ENCODE measurements at regions not wholly inside any gene's neighbourhood (a gene's known extent, or its start where the extent isn't known, plus 50 kb on each side); places are given as distances from the start of the nearest gene placed in this dataset.

DNA sequence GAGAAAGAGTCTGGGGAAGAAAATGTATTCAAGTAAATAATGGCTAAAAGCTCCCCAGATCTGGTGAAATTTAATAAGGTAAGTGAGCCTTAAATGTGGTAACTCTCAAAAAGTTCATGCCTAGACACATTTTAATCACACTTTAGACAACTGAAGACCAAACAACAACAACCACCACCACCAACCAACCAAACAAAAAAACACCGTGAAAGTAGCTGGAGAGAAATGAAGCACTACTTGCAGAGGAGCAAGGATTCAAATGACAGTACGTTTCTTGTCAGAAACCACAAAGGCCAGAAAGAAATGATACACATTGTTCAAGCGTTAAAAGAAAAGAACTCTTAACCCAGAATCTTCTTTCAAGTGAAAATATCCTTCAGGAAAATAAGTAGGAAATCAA is 208.3 kb downstream of the MYRFL start:
- no peak for DNase-seq (ENCODE audit: low read depth, low spot score)
- no peak overlapping the region for H3K4me3 ChIP-seq (ENCODE audit: low read depth, low read length)
- in situ Hi-C loops (cut with HindIII; ENCODE audit: low sequenced_read_pairs): no loop called here
- TF ChIP-seq, protein P1, sequence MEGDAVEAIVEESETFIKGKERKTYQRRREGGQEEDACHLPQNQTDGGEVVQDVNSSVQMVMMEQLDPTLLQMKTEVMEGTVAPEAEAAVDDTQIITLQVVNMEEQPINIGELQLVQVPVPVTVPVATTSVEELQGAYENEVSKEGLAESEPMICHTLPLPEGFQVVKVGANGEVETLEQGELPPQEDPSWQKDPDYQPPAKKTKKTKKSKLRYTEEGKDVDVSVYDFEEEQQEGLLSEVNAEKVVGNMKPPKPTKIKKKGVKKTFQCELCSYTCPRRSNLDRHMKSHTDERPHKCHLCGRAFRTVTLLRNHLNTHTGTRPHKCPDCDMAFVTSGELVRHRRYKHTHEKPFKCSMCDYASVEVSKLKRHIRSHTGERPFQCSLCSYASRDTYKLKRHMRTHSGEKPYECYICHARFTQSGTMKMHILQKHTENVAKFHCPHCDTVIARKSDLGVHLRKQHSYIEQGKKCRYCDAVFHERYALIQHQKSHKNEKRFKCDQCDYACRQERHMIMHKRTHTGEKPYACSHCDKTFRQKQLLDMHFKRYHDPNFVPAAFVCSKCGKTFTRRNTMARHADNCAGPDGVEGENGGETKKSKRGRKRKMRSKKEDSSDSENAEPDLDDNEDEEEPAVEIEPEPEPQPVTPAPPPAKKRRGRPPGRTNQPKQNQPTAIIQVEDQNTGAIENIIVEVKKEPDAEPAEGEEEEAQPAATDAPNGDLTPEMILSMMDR (IDR thresholded peaks at IDR 0.05; ENCODE audit: low read depth, low read length): no peak

DNA sequence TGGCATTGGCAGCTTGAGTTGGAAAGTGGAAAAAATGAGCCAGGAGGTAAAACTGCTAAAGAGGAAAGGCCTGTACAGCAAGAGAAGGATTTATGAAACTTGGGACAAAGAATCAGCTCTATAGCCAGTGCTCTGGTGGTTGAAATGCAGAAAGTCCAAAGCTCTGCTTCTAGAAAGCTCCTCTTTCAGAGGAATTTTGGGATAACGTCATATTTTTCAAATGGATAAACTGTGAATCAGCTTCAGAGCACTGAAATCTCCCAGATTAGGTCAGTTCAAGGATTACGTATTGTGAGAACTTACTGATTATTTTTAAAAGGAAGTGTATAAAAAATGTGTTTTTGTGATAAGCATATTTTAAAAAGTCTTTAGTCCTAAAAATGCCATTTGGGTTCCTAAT is 203.1 kb upstream of the CNOT2 start:
- H3K4me3 ChIP-seq (ENCODE audit: low read depth, low read length): no peak overlapping the region
- TF ChIP-seq, protein P1 (IDR thresholded peaks at IDR 0.05; ENCODE audit: low read depth, low read length): no peak
- in situ Hi-C loops (cut with HindIII; ENCODE audit: low sequenced_read_pairs): no loop called here
- peak; percentile 5 for DNase-seq (ENCODE audit: low read depth, low spot score)

DNA sequence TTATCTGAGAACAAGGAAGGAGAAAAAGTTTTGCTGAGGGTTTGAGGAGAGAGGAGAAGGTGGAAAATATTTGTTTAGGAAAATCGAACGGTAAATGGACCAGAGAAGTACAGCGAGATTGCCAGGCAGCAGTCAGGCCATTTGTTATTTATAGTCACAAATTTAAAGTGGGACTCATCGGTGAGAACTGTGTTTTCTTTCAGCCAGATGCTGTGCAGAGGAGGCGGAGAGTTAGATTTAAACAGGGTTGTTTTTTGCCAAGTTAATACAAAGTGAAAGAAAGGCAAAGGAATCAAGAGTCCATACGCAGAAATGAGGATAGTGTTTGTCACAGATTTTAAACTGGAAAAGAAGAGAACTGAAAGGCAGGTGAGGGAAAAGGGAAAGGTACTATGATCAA is 200.6 kb upstream of the CNOT2 start:
- in situ Hi-C loops (cut with HindIII; ENCODE audit: low sequenced_read_pairs): no loop called here
- no peak for DNase-seq (ENCODE audit: low read depth, low spot score)
- TF ChIP-seq, protein P1 (IDR thresholded peaks at IDR 0.05; ENCODE audit: low read depth, low read length): no peak
- H3K4me3 ChIP-seq (ENCODE audit: low read depth, low read length): no peak overlapping the region

DNA sequence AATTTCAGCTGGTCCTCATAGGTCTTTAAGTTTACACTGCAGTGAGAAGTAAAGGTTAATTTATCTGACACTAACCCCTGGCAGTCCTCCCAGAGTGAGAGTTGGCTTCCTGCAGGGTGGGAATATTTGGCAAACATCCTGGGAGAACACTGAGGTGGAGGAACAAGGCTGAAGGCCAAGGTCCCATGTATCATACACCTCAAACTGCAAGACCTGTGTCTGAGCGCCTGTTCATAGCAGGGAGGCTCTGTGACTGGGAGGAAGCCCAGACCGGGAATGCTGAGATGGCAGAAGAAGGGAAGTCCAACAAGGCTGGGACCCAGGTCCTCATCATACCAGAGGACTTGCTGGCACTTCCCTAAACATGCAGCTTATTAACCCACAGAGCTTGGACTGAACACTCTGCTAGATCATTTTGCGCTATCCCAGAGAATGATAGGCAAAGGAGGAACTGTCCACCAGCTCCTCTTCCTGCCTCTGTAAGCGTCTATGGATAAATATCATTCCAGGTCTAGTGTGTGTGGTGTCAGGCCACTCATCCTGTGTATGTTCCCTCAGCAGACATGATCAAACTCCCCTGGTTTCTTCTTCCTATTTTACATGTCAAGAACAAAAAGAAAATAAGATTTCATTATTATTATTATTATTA is 199.6 kb upstream of the CNOT2 start:
- TF ChIP-seq, protein P1 (IDR thresholded peaks at IDR 0.05; ENCODE audit: low read depth, low read length): no peak
- peak; percentile 2 for DNase-seq (ENCODE audit: low read depth, low spot score)
- H3K4me3 ChIP-seq (ENCODE audit: low read depth, low read length): no peak overlapping the region
- in situ Hi-C loops (cut with HindIII; ENCODE audit: low sequenced_read_pairs): no loop called here

DNA sequence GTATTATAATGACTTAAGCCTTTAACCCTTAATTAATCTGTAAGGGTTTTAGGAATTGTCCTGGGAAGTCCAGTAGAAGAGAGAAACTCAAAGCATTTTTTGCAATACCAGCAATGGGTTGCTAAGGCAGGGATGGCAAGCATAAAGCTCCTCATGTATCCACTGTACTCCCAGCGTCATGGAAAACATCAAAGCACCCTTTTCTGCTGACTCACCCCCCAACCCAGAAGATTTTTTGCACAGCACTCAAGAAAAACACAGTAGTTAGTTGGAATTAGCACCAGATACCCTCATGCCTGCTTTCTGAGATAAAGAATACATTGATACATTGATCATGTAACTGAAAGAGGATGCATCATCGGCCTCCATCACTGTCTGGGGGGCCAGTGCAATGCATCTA is 199.1 kb upstream of the CNOT2 start:
- in situ Hi-C loops (cut with HindIII; ENCODE audit: low sequenced_read_pairs): no loop called here
- no peak for DNase-seq (ENCODE audit: low read depth, low spot score)
- no peak overlapping the region for H3K4me3 ChIP-seq (ENCODE audit: low read depth, low read length)
- TF ChIP-seq, protein P1 (IDR thresholded peaks at IDR 0.05; ENCODE audit: low read depth, low read length): no peak

DNA sequence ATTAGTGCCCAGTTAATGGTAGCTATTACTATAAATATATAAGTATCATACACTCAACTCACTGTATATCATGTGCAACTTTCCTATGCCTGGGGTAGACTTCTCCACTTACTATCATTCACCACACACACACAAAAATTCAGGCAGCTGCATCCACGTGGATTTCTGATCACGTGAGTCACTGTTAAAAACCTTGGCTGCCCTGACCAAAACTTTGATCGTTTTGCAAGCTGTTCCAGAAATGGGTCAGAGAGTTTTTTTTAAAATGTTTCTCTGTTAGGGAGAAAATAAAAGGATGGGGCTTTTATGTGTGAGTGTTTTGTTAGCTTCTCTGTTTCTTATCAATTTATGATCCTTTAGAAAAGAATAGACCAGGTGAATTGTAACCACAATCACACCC is 198.2 kb upstream of the CNOT2 start:
- in situ Hi-C loops (cut with HindIII; ENCODE audit: low sequenced_read_pairs): no loop called here
- TF ChIP-seq, protein P1 (IDR thresholded peaks at IDR 0.05; ENCODE audit: low read depth, low read length): no peak
- no peak overlapping the region for H3K4me3 ChIP-seq (ENCODE audit: low read depth, low read length)
- peak; percentile 6 for DNase-seq (ENCODE audit: low read depth, low spot score)
